HG03064 (cell line): ENCODE measurements at regions not wholly inside any gene's neighbourhood (a gene's known extent, or its start where the extent isn't known, plus 50 kb on each side); places are given as distances from the start of the nearest gene placed in this dataset.
"Not testable (repeated sequence)": the region's sequence is repeated elsewhere in the genome, so short reads cannot be mapped to it uniquely, and the experiment has no call there.

Experiments used
- ATAC-seq: cut with Tn5 transposase; IDR thresholded peaks from one replicate; pipeline ENCODE4 v1.9.1; 2021; ENCODE audit warnings: low read depth; ENCODE audit not compliant: unreplicated experiment

GRCh38 chr4:156420623-156421022 is 467.0 kb upstream of the CTSO start:
- no peak for ATAC-seq

DNA sequence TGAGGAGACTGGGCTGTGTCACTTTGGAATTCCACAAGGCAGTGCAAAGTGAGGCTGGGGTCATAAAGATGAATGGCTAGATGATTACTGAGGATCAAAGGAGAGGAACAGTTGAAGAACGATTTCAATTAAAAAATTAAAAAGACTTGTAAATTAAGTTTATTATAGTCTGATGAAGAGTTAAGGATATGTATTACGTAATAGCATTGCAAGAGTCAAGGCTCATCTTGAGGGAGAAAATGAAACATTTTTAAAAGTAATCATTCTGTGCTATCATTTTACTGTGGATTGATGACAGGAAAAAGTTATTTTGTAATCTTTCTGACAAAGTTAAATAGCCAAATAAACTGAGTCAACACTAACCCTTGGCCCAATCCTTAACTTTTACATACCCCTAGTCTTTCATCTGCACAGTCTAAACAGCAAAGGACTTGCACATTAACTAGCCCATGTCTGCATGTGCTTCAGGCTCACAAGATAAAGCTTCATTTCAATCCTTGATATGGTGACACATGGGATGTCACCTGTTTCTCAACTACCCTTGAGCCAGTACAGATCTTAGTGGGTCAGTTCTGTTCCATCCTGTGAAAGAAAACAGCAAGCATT is 465.5 kb upstream of the CTSO start:
- ATAC-seq = no peak

- no peak for ATAC-seq
These were observed 460.7 kb upstream of the CTSO start for GRCh38 chr4:156414406-156414805.

- ATAC-seq = no peak
These were observed 459.8 kb upstream of the CTSO start for GRCh38 chr4:156413239-156414135.

DNA sequence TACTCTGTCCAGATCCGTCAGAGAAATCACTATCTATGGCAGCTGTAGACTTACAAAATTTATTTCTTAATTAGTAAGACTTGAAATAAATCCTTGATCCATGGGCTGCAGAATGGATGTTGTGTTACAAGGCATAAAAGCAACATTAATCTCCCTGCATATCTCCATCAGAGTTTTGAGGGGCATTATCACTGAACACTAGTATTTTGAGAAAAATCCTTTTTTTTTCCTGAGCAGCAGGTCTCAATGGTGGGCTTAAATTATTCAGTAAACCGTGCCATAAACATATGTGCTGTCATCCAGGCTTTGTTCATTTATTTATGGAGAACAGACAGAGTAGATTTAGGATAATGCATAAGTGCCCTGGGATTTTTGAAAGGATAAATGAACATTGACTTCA is 457.9 kb upstream of the CTSO start:
- no peak for ATAC-seq

DNA sequence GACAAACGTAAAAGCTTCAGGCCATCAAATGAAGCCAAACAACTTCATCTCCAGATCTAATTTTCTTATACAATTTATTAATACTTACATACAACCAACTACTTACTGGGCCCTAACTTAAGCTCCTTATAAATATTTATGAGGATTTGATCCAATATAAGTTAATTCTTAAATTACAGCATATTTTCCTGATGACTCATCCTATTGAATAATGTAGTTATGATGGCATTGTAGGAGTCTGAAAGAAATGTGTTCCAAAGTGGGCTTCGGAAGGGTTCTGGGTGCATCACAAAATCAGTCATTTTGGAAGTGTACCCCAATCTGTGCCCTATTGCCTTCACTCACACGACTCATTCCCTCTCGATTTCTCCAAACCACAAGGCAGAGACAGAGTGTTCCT is 455.1 kb upstream of the CTSO start:
- no peak for ATAC-seq

- no peak for ATAC-seq
These were observed 447.7 kb upstream of the CTSO start for GRCh38 chr4:156401371-156401770.

DNA sequence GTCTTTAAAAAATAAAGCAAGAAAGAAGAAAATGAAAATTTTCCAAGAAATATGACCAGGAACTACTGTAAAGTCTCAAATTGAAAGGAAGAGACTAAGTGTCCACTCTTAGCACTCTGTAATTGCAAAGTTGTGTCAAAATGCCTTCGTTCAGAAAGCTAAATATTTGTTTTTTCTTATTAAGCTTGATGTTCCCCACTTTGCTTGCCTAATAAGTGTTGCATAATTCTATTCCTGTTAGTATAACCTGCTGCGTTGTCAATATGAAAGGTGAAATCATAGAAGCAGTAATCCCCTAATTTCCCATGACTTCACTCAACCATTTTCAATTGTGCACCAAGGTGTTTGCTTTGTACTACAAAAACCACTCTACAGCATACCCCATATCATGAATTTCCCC is 442.9 kb upstream of the CTSO start:
- ATAC-seq = no peak

- no peak for ATAC-seq
These were observed 437.6 kb upstream of the CTSO start for GRCh38 chr4:156391325-156391653.

- ATAC-seq = no peak
These were observed 437.1 kb upstream of the CTSO start for GRCh38 chr4:156390599-156391324.

DNA sequence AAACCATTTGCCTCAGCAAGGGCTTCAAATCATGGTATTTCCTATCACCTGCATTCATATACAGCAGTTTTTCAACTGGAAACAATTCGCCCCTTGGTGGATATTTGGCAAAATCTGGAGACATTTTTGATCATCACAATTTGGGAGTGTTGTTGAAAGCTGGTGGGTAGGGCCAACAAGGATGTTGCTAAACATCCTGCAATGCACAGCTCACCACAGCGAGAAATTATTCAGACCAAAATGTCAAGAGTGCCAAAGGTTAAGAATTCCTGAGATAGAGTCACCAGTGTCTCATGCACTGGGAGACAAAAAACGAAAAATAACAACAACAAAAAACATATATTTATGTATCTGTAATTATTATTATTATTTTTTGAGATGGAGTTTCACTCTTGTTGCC is 435.2 kb upstream of the CTSO start:
- ATAC-seq = no peak

- ATAC-seq = no peak
These were observed 424.5 kb upstream of the CTSO start for GRCh38 chr4:156378033-156378665.

DNA sequence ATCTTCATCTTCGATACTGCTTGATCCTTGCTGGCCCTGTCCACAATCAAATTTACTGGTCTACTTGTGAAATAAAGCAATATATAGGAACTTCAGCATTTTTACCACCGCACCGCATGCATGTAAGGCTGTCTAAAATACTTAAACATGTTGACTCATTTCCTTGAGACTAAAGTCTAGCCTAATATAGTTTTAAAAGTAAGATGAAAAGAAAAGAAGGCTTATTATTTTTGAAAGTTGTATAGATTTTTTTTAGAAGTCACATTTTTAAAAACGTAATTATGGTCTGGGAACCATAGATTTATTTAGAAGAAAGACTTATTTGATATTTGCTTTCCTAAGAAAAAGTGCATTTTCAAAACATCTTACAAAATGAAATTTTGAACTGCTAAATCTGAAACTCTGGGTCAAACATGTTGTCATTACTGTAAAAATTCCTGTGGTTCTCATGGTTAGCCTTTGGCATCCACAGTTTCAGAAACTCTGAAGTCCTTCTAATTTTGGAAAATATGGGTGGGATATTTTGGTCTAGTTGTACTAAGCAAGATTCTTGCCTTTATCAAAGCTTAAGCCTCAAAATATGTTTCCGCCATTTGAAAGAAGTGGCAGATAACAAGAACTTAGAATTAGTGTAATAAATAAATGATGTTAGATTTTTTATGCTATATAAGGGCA is 423.5 kb upstream of the CTSO start:
- no peak for ATAC-seq

DNA sequence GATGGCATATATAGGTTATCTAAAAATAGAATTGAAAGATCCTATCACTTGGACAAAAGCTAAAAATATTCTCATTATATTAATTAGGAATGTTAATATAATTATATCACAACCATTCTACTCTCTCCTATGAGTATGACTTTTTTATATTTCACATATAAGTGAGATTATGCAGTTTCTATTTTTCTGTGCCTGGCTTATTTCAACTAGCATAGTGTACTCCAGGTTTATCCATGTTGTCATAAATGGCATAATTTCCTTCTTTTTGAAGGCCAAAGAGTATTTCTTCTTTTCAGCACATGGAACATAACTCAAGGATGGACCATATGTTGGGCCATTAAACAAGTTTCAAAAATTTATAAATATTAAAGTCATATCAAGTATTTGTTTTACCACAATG is 421.2 kb upstream of the CTSO start:
- ATAC-seq = no peak

- no peak for ATAC-seq
These were observed 420.4 kb upstream of the CTSO start for GRCh38 chr4:156374069-156374468.

GRCh38 chr4:156367502-156367901 is 413.8 kb upstream of the CTSO start:
- ATAC-seq = not testable (repeated sequence)

DNA sequence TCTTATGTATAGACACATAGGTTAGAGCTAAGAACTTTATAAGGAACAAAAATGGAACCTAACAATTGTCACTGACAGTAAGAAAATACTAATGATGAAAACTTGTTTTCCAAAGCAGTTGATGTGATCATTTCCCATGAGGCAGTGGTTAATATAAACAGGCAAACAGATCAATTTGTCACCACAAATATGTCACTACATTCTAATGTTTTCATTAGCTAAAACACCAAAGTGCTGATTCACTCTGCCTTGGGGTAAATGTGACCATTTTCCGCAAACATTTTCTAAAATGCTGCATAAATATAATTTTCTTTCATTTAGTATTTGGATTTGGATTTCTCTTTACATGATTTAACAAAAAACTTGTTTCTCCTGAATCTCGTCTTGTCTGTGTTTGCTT is 408.9 kb upstream of the CTSO start:
- no peak for ATAC-seq

DNA sequence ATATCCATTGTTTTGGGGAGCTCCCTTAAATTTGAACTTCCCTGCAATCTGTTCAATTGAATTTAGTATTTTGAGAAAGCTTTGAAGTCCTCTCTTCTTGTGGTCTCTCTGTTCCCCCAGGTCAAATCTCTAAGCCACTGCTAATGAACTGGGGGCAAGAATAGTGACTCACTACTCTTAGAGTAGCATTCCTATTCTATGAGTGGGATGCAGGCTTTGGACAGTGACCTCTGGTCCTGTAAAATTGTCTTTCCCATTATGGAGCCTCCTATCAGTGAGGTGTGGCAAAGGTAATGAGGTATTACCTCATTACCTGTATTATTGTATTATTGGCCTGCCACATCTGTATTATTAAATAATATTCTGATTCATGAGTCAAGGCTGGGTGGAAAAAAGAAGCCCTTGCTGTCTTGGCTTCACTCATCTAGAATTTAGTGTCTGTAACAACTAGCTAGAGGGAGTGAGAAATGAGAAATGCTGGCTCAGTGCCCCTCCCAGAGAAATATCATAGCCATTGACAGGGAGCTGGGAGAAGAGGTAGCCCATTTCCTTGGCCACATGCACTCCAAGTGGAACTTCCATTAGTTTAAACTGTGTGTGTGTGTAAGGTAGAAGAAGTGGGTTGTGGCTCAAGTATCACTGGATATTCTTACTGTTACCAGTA is 393.9 kb upstream of the CTSO start:
- no peak for ATAC-seq

GRCh38 chr4:156346959-156347385 is 393.3 kb upstream of the CTSO start:
- ATAC-seq = no peak

DNA sequence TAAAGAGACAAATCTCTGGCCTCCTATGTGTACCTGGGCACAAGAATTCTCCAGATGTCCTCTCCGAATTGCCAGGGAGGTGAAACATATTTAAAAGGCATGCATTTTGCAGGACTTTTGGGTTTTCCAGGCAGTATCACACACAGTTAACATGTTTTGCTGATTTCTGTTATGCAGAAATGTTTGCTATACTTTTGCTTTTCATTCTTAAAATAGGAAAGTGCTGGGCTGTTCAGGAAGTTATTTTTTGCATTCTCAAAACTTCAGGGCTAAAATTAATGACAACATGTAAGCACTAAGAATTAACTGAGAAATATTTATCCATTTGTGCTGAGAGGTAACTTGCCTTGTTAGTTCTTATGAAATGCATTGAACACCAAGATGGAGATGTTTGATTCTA is 390.7 kb upstream of the CTSO start:
- no peak for ATAC-seq
